ENCODE measurements at regions not wholly inside any gene's neighbourhood (a gene's known extent, or its start where the extent isn't known, plus 50 kb on each side); places are given as distances from the start of the nearest gene placed in this dataset.

- TF ChIP-seq CTCF (IDR thresholded peaks at IDR 0.05; ENCODE audit: low read depth, low read length), result no peak
- TF ChIP-seq POLR2A (IDR thresholded peaks at IDR 0.05; ENCODE audit: extremely low read depth, insufficient read length), result no peak
- TF ChIP-seq MYC (IDR thresholded peaks at IDR 0.05; ENCODE audit: low read depth, low read length), result no peak
- no peak for TF ChIP-seq MAX (IDR thresholded peaks at IDR 0.05; ENCODE audit: low read depth, low read length)
These were observed 289.4 kb upstream of the TLE3 start for GRCh38 chr15:70387081-70387480.
